Stimulated activated CD8-positive, alpha-beta memory T cell treated with anti-CD3 and anti-CD28 coated beads, Interleukin-2, amount 100 ng/mL, for 1 hour (primary cell): ENCODE measurements at regions not wholly inside any gene's neighbourhood (a gene's known extent, or its start where the extent isn't known, plus 50 kb on each side); places are given as distances from the start of the nearest gene placed in this dataset.

ENCODE experiments used
- DNase-seq, 2 donors: peaks; one replicate each; pipeline ENCODE4 v3.0.0-alpha.2; 2020; ENCODE audit warnings: low read depth in 2 of 2

GRCh38 chr15:59953392-59953883, 50.7 kb upstream of the FOXB1 start:
- DNase-seq, result no peak

GRCh38 chr15:59952960-59953359, 51.2 kb upstream of the FOXB1 start:
- no peak for DNase-seq

- DNase-seq, result no peak
Observed at GRCh38 chr15:59950603-59951388, 53.3 kb upstream of the FOXB1 start.

GRCh38 chr15:59948924-59949613, 55.0 kb upstream of the FOXB1 start:
- DNase-seq, result no peak

GRCh38 chr15:59946084-59946483, 58.0 kb upstream of the FOXB1 start:
- no peak for DNase-seq

- DNase-seq, result no peak
Observed at GRCh38 chr15:59945036-59945435, 59.1 kb upstream of the FOXB1 start.

- no peak for DNase-seq
Observed at GRCh38 chr15:59941612-59942011, 62.5 kb upstream of the FOXB1 start.

GRCh38 chr15:59940928-59941327, 63.2 kb upstream of the FOXB1 start:
- no peak for DNase-seq

- DNase-seq, result no peak
Observed at GRCh38 chr15:59940456-59940855, 63.7 kb upstream of the FOXB1 start.

- DNase-seq, result no peak
Observed at GRCh38 chr15:59936741-59937140, 67.4 kb upstream of the FOXB1 start.

- DNase-seq, result no peak
Observed at GRCh38 chr15:59933607-59934006, 70.5 kb upstream of the FOXB1 start.

GRCh38 chr15:59931646-59932261, 72.4 kb upstream of the FOXB1 start:
- DNase-seq, result no peak

GRCh38 chr15:59924812-59925522, 79.1 kb upstream of the FOXB1 start:
- DNase-seq, result no peak

GRCh38 chr15:59924096-59924495, 80.0 kb upstream of the FOXB1 start:
- DNase-seq, result no peak

GRCh38 chr15:59923508-59923907, 80.6 kb upstream of the FOXB1 start:
- no peak for DNase-seq

GRCh38 chr15:59918994-59919951, 84.8 kb upstream of the FOXB1 start:
- DNase-seq, result no peak

- DNase-seq, result peak in 1 of 2 donors; percentile 36
Observed at GRCh38 chr15:59917504-59918157, 86.5 kb upstream of the FOXB1 start.

- DNase-seq, result no peak
Observed at GRCh38 chr15:59906046-59906445, 98.1 kb upstream of the FOXB1 start.

- no peak for DNase-seq
Observed at GRCh38 chr15:59905176-59905575, 98.9 kb upstream of the FOXB1 start.

GRCh38 chr15:59904450-59905135, 99.5 kb upstream of the FOXB1 start:
- DNase-seq, result no peak
